H9 (cell line): ENCODE measurements at regions not wholly inside any gene's neighbourhood (a gene's known extent, or its start where the extent isn't known, plus 50 kb on each side); places are given as distances from the start of the nearest gene placed in this dataset.

Experiments used
- DNase-seq: peaks from one replicate; pipeline ENCODE4 v3.0.0-alpha.2; 2017
- H2AFZ ChIP-seq: one replicate; pipeline ENCODE4 v1.6.1; 2013; ENCODE audit warnings: mild to moderate bottlenecking, low read length, control low read depth, moderate library complexity
- H2AK5ac ChIP-seq: 2 replicates; pipeline ENCODE4 v1.6.1; 2013; ENCODE audit warnings: low read length, control low read depth, mixed read lengths; ENCODE audit not compliant: insufficient read length
- H2BK120ac ChIP-seq: one replicate; pipeline ENCODE4 v1.6.1; 2013; ENCODE audit warnings: low read depth, mild to moderate bottlenecking, low read length, control low read depth, inconsistent platforms; ENCODE audit not compliant: poor library complexity, severe bottlenecking
- H2BK12ac ChIP-seq: 2 replicates; pipeline ENCODE4 v1.6.1; 2013; ENCODE audit warnings: low read length, control low read depth, mixed read lengths, low read depth; ENCODE audit not compliant: insufficient read length
- H2BK15ac ChIP-seq: 2 replicates; pipeline ENCODE4 v1.6.1; 2013; ENCODE audit warnings: low read depth, low read length, control low read depth
- H2BK20ac ChIP-seq: one replicate; pipeline ENCODE4 v1.6.1; 2013; ENCODE audit warnings: low read depth, mild to moderate bottlenecking, low read length, control low read depth, inconsistent platforms; ENCODE audit not compliant: poor library complexity, severe bottlenecking
- H2BK5ac ChIP-seq: 2 replicates; pipeline ENCODE4 v1.6.1; 2013; ENCODE audit warnings: low read length, control low read depth, mixed read lengths; ENCODE audit not compliant: insufficient read length
- H3K14ac ChIP-seq: 2 replicates; pipeline ENCODE4 v1.6.1; 2013; ENCODE audit warnings: low read length, control low read depth; ENCODE audit not compliant: insufficient read depth
- H3K18ac ChIP-seq: 2 replicates; pipeline ENCODE4 v1.6.1; 2013; ENCODE audit warnings: low read depth, mild to moderate bottlenecking, mixed read lengths, low read length, control low read depth; ENCODE audit not compliant: insufficient read length
- H3K23ac ChIP-seq: 2 replicates; pipeline ENCODE4 v1.6.1; 2013; ENCODE audit warnings: low read length, control low read depth, mixed read lengths, low read depth; ENCODE audit not compliant: insufficient read length
- H3K23me2 ChIP-seq: 2 replicates; pipeline ENCODE4 v1.6.1; 2013; ENCODE audit warnings: low read depth, mild to moderate bottlenecking, mixed read lengths, low read length, control low read depth; ENCODE audit not compliant: insufficient read length, poor library complexity, severe bottlenecking
- H3K27ac ChIP-seq: 2 replicates; pipeline ENCODE4 v1.5.1; 2013; ENCODE audit warnings: low read length, control low read depth, mixed read lengths, low read depth; ENCODE audit not compliant: insufficient read length
- H3K27me3 ChIP-seq: 2 replicates; pipeline ENCODE4 v1.6.1; 2013; ENCODE audit warnings: low read length, control low read depth, inconsistent platforms; ENCODE audit not compliant: insufficient read depth
- H3K4ac ChIP-seq: 2 replicates; pipeline ENCODE4 v1.6.1; 2013; ENCODE audit warnings: low read depth, mild to moderate bottlenecking, control low read depth, inconsistent platforms, low read length, moderate library complexity
- H3K4me1 ChIP-seq: 2 replicates; pipeline ENCODE4 v1.6.1; 2013; ENCODE audit warnings: low read length, control low read depth, inconsistent platforms; ENCODE audit not compliant: insufficient read depth
- H3K4me2 ChIP-seq: 2 replicates; pipeline ENCODE4 v1.6.1; 2013; ENCODE audit warnings: low read length, control low read depth, mixed read lengths; ENCODE audit not compliant: insufficient read length, insufficient read depth
- H3K56ac ChIP-seq: 2 replicates; pipeline ENCODE4 v1.6.1; 2013; ENCODE audit warnings: low read depth, mild to moderate bottlenecking, mixed read lengths, low read length, control low read depth; ENCODE audit not compliant: insufficient read length
- H3K79me1 ChIP-seq: 2 replicates; pipeline ENCODE4 v1.6.1; 2013; ENCODE audit warnings: low read depth, mild to moderate bottlenecking, moderate library complexity, low read length, control low read depth, inconsistent platforms; ENCODE audit not compliant: insufficient read depth, poor library complexity, severe bottlenecking
- H3K79me2 ChIP-seq: 2 replicates; pipeline ENCODE4 v1.6.1; 2013; ENCODE audit warnings: low read length, control low read depth, inconsistent platforms; ENCODE audit not compliant: insufficient read depth
- H3K9ac ChIP-seq: 2 replicates; pipeline ENCODE4 v1.6.1; 2013; ENCODE audit warnings: low read length, control low read depth, mixed read lengths; ENCODE audit not compliant: insufficient read length; ENCODE audit errors: extremely low read depth
- H3K9me3 ChIP-seq: one replicate; pipeline ENCODE4 v1.6.1; 2013; ENCODE audit warnings: low read depth, low read length, inconsistent platforms; ENCODE audit not compliant: control insufficient read depth
- H3T11ph ChIP-seq: one replicate; pipeline ENCODE4 v1.6.1; 2013; ENCODE audit warnings: mild to moderate bottlenecking, low read length, control low read depth, inconsistent platforms
- H4K20me1 ChIP-seq: one replicate; pipeline ENCODE4 v1.6.1; 2013; ENCODE audit not compliant: control insufficient read depth, insufficient read length, insufficient read depth
- H4K5ac ChIP-seq: 2 replicates; pipeline ENCODE4 v1.6.1; 2013; ENCODE audit warnings: low read depth, mild to moderate bottlenecking, mixed read lengths, low read length, control low read depth; ENCODE audit not compliant: insufficient read length
- H4K8ac ChIP-seq: replicated peaks from 2 replicates; pipeline ENCODE4 v1.6.1; 2013; ENCODE audit warnings: low read length, control low read depth, mixed read lengths, low read depth; ENCODE audit not compliant: insufficient read length
- H4K91ac ChIP-seq: 2 replicates; pipeline ENCODE4 v1.6.1; 2013; ENCODE audit warnings: low read depth, mild to moderate bottlenecking, moderate library complexity, mixed read lengths, low read length, control low read depth; ENCODE audit not compliant: insufficient read length
- H3K27ac Mint-ChIP-seq, 3 experiments: 2 replicates in 2 of 3; 3 replicates in 1 of 3; pipeline ENCODE4 v1.8.0; 2020 to 2021; ENCODE audit warnings: mixed read lengths in 3 of 3, mild to moderate bottlenecking in 1 of 3, moderate library complexity in 1 of 3
- H3K27me3 Mint-ChIP-seq: 2 replicates; pipeline ENCODE4 v1.8.0; 2021; ENCODE audit warnings: low read depth, mild to moderate bottlenecking, moderate library complexity, mixed read lengths
- H3K36me3 Mint-ChIP-seq, 3 experiments: 2 replicates in 2 of 3; 3 replicates in 1 of 3; pipeline ENCODE4 v1.8.0; 2020 to 2021; ENCODE audit warnings: low read depth in 3 of 3, mixed read lengths in 3 of 3; ENCODE audit not compliant: insufficient read depth in 1 of 3
- H3K4me1 Mint-ChIP-seq, 2 experiments: 2 replicates each; pipeline ENCODE4 v1.8.0; 2020; ENCODE audit warnings: mixed read lengths in 2 of 2
- H3K4me3 Mint-ChIP-seq, 2 experiments: 2 replicates in 1 of 2; 3 replicates in 1 of 2; pipeline ENCODE4 v1.8.0; 2020 to 2021; ENCODE audit warnings: mild to moderate bottlenecking in 2 of 2, mixed read lengths in 2 of 2, moderate library complexity in 1 of 2
- H3K9me3 Mint-ChIP-seq, 2 experiments: 2 replicates in 1 of 2; 3 replicates in 1 of 2; pipeline ENCODE4 v1.8.0; 2020; ENCODE audit warnings: mild to moderate bottlenecking in 2 of 2, mixed read lengths in 2 of 2, moderate library complexity in 1 of 2
- WGBS: extraction: QIAGEN DNeasy Blood & Tissue Kit; methylation state at CpG from one replicate; pipeline ENCODE4 v1.1.7; 2013; ENCODE audit warnings: missing lambda C conversion rate, low lambda C conversion rate, mixed read lengths; ENCODE audit not compliant: insufficient read length; ENCODE audit errors: extremely low coverage; 5-methylcytosine and 5-hydroxymethylcytosine counted together
- TF ChIP-seq, protein P1 (sequence below): fragments of 200-600 bp; sonication (generic); conservative IDR thresholded peaks from 3 replicates; pipeline ENCODE4 v1.8.0; 2021; ENCODE audit warnings: antibody characterized with exemption, mild to moderate bottlenecking

DNA sequence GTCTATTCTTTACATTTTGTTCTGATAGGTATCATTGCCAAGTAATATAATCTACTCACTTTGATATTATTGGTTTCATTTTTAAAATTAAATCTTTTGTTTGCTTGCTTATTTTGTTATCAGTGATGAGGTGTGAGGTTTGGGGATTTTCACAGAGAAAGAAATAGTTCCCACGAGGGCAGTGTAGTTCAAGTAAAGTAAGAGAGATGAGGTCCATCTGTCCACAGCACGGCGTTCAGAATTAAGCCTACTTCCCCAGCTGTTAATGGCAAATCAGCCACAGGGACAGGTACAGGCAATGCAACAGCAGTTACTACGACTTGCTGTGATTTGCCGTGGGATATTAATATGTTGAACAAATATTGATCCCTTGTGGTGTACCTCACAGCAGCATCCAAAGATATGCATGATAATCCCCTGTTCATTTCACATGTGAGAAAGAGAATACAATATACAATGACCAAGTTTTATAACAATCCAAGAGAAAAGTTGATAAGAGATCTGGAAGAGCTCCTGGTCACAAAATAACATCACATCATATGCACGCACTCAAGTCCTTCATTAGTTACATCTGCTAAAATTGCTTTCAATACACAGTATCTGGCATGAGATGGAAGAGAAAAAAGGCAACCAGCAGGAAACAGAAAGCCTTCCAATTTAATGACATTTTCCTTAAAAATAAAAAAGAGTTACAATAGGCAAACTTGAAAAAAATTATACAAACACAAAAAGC lies 131.6 kb downstream of the TUSC7 start:
- Mint-ChIP-seq H3K36me3 (peaks cover 0 to 4% (median 2%) of the 10 kb centered on the region in 3 experiments; a peak in 3 of 7 replicates), H3K9me3 (peaks cover 2 to 3% of the 10 kb centered on the region in 2 experiments; a peak in 2 of 5 replicates), H3K4me1 (peaks cover 45 to 47% of the 10 kb centered on the region in 2 experiments), H3K27me3 (no peaks in the 10 kb centered on the region), H3K4me3 (no peak overlapping the region), H3K27ac (peak overlapping the region in 1 of 3 experiments; percentile 15; a peak in 2 of 7 replicates)
- Histone ChIP-seq H3K4me1 (peaks cover 2% of the 10 kb centered on the region), H3K27me3 (no peaks in the 10 kb centered on the region), H3K18ac (no peak overlapping the region), H2BK120ac (no peak overlapping the region), H3K79me2 (no peaks in the 10 kb centered on the region), H2BK20ac (no peak overlapping the region), H2AK5ac (no peak overlapping the region), H4K8ac (no peak overlapping the region), H3K56ac (no peak overlapping the region), H3K79me1 (no peaks in the 10 kb centered on the region), H4K91ac (no peak overlapping the region), H3K9me3 (no peaks in the 10 kb centered on the region), H4K5ac (no peak overlapping the region), H3K4ac (no peak overlapping the region), H3K9ac (no peak overlapping the region), H3K27ac (no peak overlapping the region), H3K4me2 (no peak overlapping the region), H3K23me2 (no peaks in the 10 kb centered on the region), H4K20me1 (no peaks in the 10 kb centered on the region), H3K14ac (no peak overlapping the region), H3T11ph (no peak overlapping the region), H2BK15ac (no peak overlapping the region), H2AFZ (no peak overlapping the region), H2BK5ac (no peak overlapping the region), H2BK12ac (no peak overlapping the region), H3K23ac (no peak overlapping the region)
- TF ChIP-seq, protein P1, sequence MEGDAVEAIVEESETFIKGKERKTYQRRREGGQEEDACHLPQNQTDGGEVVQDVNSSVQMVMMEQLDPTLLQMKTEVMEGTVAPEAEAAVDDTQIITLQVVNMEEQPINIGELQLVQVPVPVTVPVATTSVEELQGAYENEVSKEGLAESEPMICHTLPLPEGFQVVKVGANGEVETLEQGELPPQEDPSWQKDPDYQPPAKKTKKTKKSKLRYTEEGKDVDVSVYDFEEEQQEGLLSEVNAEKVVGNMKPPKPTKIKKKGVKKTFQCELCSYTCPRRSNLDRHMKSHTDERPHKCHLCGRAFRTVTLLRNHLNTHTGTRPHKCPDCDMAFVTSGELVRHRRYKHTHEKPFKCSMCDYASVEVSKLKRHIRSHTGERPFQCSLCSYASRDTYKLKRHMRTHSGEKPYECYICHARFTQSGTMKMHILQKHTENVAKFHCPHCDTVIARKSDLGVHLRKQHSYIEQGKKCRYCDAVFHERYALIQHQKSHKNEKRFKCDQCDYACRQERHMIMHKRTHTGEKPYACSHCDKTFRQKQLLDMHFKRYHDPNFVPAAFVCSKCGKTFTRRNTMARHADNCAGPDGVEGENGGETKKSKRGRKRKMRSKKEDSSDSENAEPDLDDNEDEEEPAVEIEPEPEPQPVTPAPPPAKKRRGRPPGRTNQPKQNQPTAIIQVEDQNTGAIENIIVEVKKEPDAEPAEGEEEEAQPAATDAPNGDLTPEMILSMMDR = no peak
- no peak for DNase-seq
- WGBS = no CpG with 5 or more reads among the region's 6 CpGs
